ENCODE measurements at regions not wholly inside any gene's neighbourhood (a gene's known extent, or its start where the extent isn't known, plus 50 kb on each side); places are given as distances from the start of the nearest gene placed in this dataset.
A peak's percentile ranks its signal among the peaks of the same experiment; 100 is the strongest.
"Not testable (repeated sequence)": the region's sequence is repeated elsewhere in the genome, so short reads cannot be mapped to it uniquely, and the experiment has no call there.

- DNase-seq (ENCODE audit: low read depth), result not testable (repeated sequence)
Measured at GRCh38 chr9:109663978-109664377, 116.0 kb upstream of the PALM2AKAP2 start.

GRCh38 chr9:109665736-109666135 lies 114.3 kb upstream of the PALM2AKAP2 start:
- DNase-seq (ENCODE audit: low read depth), result not testable (repeated sequence)

DNA sequence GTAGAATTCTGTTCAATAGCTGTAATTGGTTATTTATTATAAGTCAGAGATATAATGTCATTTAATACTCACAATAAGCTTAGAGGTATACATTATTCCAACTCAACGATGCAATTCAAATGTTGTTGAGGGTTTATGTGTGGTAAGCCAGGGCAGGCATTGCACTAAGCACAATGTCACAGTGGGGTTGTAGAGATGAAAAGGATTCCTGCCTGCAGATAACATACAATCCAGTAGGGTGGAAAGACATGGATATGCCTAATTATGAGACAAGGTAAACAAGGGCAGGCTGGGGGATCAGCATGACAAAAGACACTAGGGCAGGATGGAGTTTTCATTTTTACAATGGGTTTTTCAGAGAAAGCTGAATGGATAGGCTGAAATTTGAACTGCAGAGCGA lies 98.7 kb upstream of the PALM2AKAP2 start:
- no peak for DNase-seq (ENCODE audit: low read depth)

- no peak for DNase-seq (ENCODE audit: low read depth)
Measured at GRCh38 chr9:109682227-109682626, 97.8 kb upstream of the PALM2AKAP2 start.

DNA sequence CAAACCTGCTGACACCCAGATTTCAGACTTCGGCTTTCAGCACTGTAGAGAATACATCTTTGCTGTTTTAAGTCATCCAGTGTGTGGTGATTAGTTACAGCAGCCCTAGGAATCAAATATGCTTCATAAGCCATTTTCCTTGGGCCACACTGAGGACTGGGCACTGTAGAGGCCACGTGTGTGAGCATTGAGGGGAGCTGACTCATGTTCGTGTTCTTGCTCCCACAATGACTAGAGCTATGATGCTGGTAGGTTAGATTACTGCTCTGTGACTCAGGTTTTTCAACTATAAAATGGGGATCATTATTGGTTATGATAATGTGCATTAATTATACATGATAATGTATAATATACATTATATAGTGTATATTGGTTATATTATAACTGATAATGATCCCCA lies 96.5 kb upstream of the PALM2AKAP2 start:
- DNase-seq (ENCODE audit: low read depth), result no peak

GRCh38 chr9:109689701-109690100 lies 90.3 kb upstream of the PALM2AKAP2 start:
- DNase-seq (ENCODE audit: low read depth), result no peak

- DNase-seq (ENCODE audit: low read depth), result peak; percentile 47
Measured at GRCh38 chr9:109699019-109699418, 81.0 kb upstream of the PALM2AKAP2 start.

DNA sequence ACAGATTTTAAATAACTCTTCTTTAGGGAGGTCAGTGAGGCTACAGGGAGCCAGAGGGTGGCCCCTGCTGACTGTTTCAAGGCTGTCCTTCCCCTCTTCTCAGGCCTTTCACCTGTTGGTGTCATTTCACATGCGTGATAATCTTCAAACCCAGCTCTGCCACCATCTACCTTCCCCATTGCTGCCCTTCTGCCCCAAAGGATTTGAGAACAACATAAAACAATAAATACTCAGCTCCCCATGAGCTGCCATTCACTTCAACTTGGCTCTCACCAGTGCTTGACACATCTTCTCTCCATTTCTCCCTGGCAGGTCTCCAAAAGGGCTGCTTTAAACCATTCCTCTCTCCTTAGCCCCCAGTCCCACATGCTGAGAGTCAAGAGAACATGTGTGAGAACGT lies 75.5 kb upstream of the PALM2AKAP2 start:
- no peak for DNase-seq (ENCODE audit: low read depth)

DNA sequence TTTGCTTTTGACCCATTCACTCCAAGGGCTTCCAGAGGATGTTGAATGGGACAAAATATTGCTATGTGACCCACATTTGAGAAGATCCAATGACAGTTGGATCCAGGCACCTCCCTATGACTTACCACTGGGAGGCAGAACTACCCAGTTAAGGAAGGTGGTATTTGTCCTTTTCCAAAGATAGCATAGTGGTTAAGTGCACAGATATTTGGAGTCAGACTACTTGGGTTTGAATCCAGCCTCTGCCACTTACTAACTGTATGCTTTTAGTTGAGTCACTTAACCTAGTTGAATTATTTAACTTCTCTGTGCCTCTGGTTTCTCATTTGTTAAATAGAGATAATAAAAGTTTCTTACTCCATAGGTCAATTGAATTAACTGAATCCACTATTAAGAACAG lies 74.5 kb upstream of the PALM2AKAP2 start:
- peak; percentile 59 for DNase-seq (ENCODE audit: low read depth)

DNA sequence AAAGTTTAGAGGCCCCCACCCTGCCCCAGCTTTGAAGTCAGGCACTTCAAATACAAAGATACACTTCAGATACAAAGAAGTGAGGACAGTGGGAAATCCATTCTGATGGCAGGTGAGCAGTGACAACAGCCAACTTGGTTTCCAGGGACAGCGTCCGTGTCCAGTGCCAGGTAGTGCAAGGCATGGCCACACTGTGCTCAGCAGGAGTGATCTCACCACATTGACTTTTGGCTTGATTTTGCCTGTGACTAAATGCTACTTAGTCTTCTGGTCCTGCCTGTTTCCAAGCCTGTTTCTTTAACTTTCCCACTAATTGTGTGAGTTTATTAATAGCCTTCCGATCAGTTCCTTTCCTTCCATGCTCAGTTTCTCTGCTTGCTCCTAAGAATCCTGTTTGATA lies 72.6 kb upstream of the PALM2AKAP2 start:
- DNase-seq (ENCODE audit: low read depth), result no peak

GRCh38 chr9:109708451-109708945 lies 71.5 kb upstream of the PALM2AKAP2 start:
- peak; percentile 88 for DNase-seq (ENCODE audit: low read depth)

DNA sequence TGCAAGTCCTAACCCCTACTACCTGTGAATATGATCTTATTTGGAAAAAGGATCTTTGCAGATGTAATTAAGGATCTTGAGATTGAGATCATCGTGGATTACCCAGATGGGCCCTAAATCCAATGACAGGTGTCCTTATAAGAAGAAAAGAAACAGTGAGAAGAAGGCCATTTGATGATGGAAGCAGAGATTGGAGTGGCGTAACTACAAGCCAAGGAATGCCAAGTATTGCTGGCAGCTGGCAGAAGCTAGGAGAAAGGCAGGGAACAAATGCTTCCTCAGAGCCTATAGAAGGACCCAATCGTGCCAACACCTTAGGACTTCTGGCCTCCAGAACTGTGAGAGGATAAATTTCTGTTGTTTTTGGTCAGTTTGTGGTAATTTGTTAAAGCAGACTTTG lies 70.1 kb upstream of the PALM2AKAP2 start:
- peak; percentile 12 for DNase-seq (ENCODE audit: low read depth)

DNA sequence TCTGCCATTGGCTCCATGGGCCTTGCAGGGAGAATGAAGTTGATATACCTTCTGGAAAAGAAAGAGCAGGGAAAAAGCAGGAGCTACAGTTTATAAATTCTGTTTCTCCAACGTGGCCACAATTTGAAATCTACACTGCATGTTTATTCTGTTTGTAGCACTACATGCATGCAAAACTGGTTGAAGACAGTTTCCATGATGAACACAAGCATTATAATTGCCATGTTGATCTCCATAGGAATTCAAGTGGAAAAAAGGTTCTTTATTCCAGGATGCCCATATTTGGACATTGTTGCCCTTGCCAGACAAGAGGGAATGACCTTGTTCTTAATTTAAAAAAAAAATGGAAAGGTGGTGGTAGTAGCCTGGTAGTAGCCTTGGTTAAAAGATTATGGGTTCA lies 69.2 kb upstream of the PALM2AKAP2 start:
- no peak for DNase-seq (ENCODE audit: low read depth)

- no peak for DNase-seq (ENCODE audit: low read depth)
Measured at GRCh38 chr9:109715344-109715743, 64.7 kb upstream of the PALM2AKAP2 start.

- DNase-seq (ENCODE audit: low read depth), result no peak
Measured at GRCh38 chr9:109716631-109717030, 63.4 kb upstream of the PALM2AKAP2 start.

DNA sequence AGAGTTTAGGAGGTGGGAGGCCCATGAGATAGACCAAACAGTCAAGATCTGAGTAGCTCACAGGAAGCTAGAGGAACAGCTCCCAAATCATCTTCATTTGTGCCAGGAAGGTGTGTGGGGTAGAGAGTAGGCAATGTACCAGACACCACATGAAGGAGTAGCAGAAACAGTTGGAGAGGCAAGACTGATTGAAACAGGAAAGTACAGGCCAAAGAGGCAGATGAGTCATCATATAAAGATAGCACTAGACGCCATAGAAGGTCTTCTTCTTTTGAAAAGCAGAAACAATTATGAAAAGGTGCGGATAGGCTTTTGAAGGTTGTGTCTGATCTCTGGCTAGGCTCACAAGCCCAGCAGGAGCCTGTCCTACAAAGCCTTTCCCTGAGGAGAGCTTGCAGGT lies 62.7 kb upstream of the PALM2AKAP2 start:
- no peak for DNase-seq (ENCODE audit: low read depth)

DNA sequence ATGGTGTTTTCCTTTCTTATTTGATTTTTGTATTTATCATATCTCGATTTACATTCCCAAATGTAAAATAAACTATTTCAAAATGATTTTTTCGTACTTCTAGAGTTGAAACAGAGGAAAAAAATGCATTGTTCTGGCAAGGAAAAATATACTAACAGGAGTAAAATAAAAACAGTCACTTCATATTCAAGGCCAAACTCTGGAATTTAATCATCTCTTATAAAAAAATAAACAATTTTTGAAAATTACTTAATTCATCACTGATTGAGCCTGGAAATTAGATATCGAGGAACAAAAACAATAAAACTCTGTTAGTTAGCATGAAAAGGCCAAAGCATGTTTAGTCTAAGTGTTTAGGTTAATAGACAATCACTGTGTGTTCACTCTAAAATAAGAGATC lies 61.1 kb upstream of the PALM2AKAP2 start:
- DNase-seq (ENCODE audit: low read depth), result no peak

GRCh38 chr9:109721001-109721400 lies 59.0 kb upstream of the PALM2AKAP2 start:
- DNase-seq (ENCODE audit: low read depth), result no peak

DNA sequence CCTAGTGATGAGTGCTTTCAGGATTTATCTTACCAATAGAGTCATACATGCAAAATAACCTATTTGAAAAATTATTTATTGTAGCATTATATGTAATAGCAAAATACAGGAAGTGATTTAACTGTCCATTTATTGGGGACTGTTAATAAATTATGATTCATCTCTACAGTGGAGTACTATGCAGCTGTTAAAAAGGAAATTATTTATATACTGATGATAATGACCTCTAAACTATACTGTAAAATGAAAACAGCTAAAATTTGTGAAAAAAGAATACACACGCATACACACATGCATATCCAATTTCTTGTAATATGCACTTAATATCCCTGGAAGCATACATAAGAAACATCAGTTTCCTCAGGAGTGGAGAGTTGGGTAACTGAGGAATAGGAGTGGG lies 58.0 kb upstream of the PALM2AKAP2 start:
- DNase-seq (ENCODE audit: low read depth), result no peak

DNA sequence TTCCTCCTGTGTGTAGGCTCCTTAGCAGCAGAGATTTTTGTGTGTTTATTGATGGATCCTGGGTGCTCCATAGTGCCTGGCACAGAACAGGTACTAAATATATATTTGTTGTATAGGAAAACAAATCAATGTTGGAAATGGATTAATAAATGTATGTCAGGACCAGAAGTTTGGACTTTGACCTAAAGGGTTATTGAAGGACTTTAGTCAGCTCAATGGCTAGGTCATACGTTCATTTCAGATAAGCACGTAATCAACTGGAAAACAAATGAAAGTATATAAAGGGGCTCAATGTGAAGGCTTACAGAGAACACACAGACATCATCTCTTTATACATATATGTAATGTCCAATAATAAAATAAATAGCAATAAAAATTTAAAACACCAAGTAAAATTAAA lies 56.2 kb upstream of the PALM2AKAP2 start:
- no peak for DNase-seq (ENCODE audit: low read depth)

DNA sequence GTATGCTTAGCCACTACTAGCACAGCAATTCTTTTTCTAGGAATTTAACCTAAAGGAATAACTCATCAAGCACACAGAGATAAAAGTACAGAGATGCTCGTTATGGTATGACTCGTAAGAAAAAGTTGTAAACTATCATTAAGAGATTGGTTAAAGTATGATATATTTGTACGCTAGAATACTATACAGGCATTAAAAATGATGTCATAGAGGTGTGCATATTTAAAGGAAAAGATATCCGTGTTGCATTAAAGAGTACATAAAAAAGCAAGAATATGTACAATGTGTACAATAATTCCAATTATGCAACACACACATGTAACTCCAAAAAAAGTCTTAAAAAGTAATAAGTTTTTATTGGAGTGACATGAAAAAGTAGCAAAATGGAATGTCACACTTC lies 54.5 kb upstream of the PALM2AKAP2 start:
- DNase-seq (ENCODE audit: low read depth), result no peak

GRCh38 chr9:109726119-109726518 lies 53.9 kb upstream of the PALM2AKAP2 start:
- DNase-seq (ENCODE audit: low read depth), result peak; percentile 99

DNA sequence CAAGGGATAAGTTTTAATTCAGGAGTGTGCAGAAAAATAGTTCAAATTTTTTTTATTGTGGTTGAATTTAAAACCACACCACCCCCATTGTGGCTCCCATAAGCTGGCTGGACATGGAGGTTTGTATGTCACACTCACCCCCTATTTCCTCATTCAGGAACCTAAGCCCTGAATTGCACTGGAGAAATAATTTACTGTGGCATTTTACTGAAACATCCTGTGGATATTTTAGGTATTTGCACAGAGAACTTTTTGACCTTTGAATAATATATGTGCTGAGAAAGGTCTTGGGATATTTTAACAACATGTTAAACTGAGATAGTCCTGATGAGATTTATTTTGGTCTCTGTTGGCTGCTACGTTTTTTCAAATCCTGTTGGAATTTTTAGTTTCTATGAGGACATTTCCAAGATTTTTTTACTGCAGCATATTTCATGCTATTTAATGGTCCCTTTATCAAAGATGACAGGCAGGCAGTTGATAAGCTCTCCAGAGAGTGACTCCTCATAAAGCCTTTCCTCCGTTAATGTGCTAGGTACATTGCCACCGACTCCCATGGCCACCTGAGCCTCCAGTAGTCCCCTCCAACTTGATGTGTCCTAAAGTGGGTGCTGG lies 51.2 kb upstream of the PALM2AKAP2 start:
- DNase-seq (ENCODE audit: low read depth), result no peak

- DNase-seq (ENCODE audit: low read depth), result no peak
Measured at GRCh38 chr9:109729513-109729912, 50.5 kb upstream of the PALM2AKAP2 start.
